ENCODE measurements at regions not wholly inside any gene's neighbourhood (a gene's known extent, or its start where the extent isn't known, plus 50 kb on each side); places are given as distances from the start of the nearest gene placed in this dataset.

DNA sequence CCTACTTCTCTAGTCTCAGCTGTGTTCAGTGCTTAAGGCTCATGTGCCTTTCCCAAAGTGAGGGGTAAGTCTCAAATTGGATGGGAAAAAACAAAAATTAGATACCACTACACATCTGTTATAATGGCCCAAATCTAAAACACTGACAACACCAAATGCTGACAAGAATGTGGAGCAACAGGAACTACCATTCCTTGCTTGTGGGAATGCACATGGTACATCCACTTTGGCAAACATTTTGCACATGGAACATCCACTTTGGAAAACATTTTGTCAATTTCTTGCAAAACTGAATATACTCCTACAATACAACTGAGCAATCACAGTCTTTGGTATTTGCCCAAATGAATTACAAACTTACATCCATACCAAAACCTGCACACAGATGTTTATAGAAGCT, 109.3 kb downstream of the TENT5A start:
- TF ChIP-seq, protein P1, sequence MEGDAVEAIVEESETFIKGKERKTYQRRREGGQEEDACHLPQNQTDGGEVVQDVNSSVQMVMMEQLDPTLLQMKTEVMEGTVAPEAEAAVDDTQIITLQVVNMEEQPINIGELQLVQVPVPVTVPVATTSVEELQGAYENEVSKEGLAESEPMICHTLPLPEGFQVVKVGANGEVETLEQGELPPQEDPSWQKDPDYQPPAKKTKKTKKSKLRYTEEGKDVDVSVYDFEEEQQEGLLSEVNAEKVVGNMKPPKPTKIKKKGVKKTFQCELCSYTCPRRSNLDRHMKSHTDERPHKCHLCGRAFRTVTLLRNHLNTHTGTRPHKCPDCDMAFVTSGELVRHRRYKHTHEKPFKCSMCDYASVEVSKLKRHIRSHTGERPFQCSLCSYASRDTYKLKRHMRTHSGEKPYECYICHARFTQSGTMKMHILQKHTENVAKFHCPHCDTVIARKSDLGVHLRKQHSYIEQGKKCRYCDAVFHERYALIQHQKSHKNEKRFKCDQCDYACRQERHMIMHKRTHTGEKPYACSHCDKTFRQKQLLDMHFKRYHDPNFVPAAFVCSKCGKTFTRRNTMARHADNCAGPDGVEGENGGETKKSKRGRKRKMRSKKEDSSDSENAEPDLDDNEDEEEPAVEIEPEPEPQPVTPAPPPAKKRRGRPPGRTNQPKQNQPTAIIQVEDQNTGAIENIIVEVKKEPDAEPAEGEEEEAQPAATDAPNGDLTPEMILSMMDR (conservative IDR thresholded peaks at IDR 0.05), result no peak
- TF ChIP-seq ZFX (IDR thresholded peaks at IDR 0.05), result no peak
